Neuronal stem cell (in vitro differentiated cells): ENCODE measurements at regions not wholly inside any gene's neighbourhood (a gene's known extent, or its start where the extent isn't known, plus 50 kb on each side); places are given as distances from the start of the nearest gene placed in this dataset.

Experiments
- DNase-seq: peaks from one replicate; pipeline ENCODE4 v3.0.0-alpha.2; 2013; ENCODE audit warnings: low spot score
- H2AFZ ChIP-seq: one replicate; pipeline ENCODE4 v1.6.1; 2013; ENCODE audit warnings: mild to moderate bottlenecking, low read length, inconsistent platforms
- H2AK5ac ChIP-seq: 2 replicates; pipeline ENCODE4 v1.6.1; 2013; ENCODE audit warnings: low read depth, mild to moderate bottlenecking, inconsistent platforms, low read length, moderate library complexity, mixed read lengths
- H2BK120ac ChIP-seq: 2 replicates; pipeline ENCODE4 v1.6.1; 2013; ENCODE audit warnings: low read depth, mild to moderate bottlenecking, inconsistent platforms, low read length, moderate library complexity, mixed read lengths
- H2BK12ac ChIP-seq: one replicate; pipeline ENCODE4 v1.6.1; 2013; ENCODE audit warnings: low read length, inconsistent platforms
- H2BK15ac ChIP-seq: 2 replicates; pipeline ENCODE4 v1.6.1; 2013; ENCODE audit warnings: mild to moderate bottlenecking, low read length, inconsistent platforms, mixed read lengths
- H2BK5ac ChIP-seq: one replicate; pipeline ENCODE4 v1.6.1; 2013; ENCODE audit warnings: inconsistent platforms, mild to moderate bottlenecking, low read length, moderate library complexity
- H3K14ac ChIP-seq: one replicate; pipeline ENCODE4 v1.6.1; 2013; ENCODE audit warnings: low read length, inconsistent platforms
- H3K18ac ChIP-seq: 2 replicates; pipeline ENCODE4 v1.6.1; 2013; ENCODE audit warnings: low read length, inconsistent platforms
- H3K23ac ChIP-seq: 2 replicates; pipeline ENCODE4 v1.6.1; 2013; ENCODE audit warnings: low read depth, mild to moderate bottlenecking, mixed read lengths, low read length, inconsistent platforms; ENCODE audit not compliant: poor library complexity
- H3K27ac ChIP-seq: replicated peaks from 3 replicates; pipeline ENCODE4 v1.5.1; 2013; ENCODE audit warnings: low read length, inconsistent platforms
- H3K27me3 ChIP-seq, 3 experiments: 2 replicates each; pipeline ENCODE4 v1.6.1; 2013; ENCODE audit warnings: low read length in 3 of 3, mild to moderate bottlenecking in 2 of 3, inconsistent platforms in 1 of 3, low read depth in 1 of 3, mixed read lengths in 1 of 3, moderate library complexity in 1 of 3; ENCODE audit not compliant: control insufficient read depth in 3 of 3, insufficient read depth in 3 of 3
- H3K36me3 ChIP-seq, 2 donors: replicated peaks in 1 of 2; 2 replicates each; pipeline ENCODE4 v1.6.1; 2013; ENCODE audit warnings: low read length in 2 of 2; ENCODE audit not compliant: control insufficient read depth in 2 of 2, insufficient read depth in 2 of 2
- H3K4ac ChIP-seq: 2 replicates; pipeline ENCODE4 v1.6.1; 2013; ENCODE audit warnings: inconsistent platforms, mild to moderate bottlenecking, low read length, moderate library complexity
- H3K4me1 ChIP-seq, 2 donors: 1 replicate in 1 of 2; 2 replicates in 1 of 2; pipeline ENCODE4 v1.6.1; 2013; ENCODE audit warnings: low read length in 2 of 2, low read depth in 1 of 2; ENCODE audit not compliant: control insufficient read depth in 2 of 2, insufficient read depth in 1 of 2
- H3K4me2 ChIP-seq: one replicate; pipeline ENCODE4 v1.6.1; 2013; ENCODE audit warnings: mild to moderate bottlenecking, low read length, inconsistent platforms; ENCODE audit not compliant: insufficient read depth, poor library complexity, severe bottlenecking
- H3K4me3 ChIP-seq, 2 donors: 2 replicates each; pipeline ENCODE4 v1.5.1; 2013; ENCODE audit warnings: low read length in 2 of 2, mild to moderate bottlenecking in 2 of 2, inconsistent platforms in 1 of 2, moderate library complexity in 1 of 2
- H3K79me1 ChIP-seq: one replicate; pipeline ENCODE4 v1.6.1; 2013; ENCODE audit warnings: low read depth, mild to moderate bottlenecking, inconsistent platforms, low read length, moderate library complexity
- H3K9ac ChIP-seq: one replicate; pipeline ENCODE4 v1.6.1; 2013; ENCODE audit warnings: mild to moderate bottlenecking, low read depth, low read length, inconsistent platforms; ENCODE audit not compliant: poor library complexity
- H3K9me3 ChIP-seq, 2 donors: replicated peaks in 1 of 2; 2 replicates each; pipeline versions ENCODE3 to v1.6.1; 2013; ENCODE audit warnings: low read length in 2 of 2, mild to moderate bottlenecking in 2 of 2, inconsistent platforms in 1 of 2, low read depth in 1 of 2, mixed read lengths in 1 of 2, moderate library complexity in 1 of 2; ENCODE audit not compliant: control insufficient read depth in 2 of 2, insufficient read depth in 1 of 2
- H4K8ac ChIP-seq: one replicate; pipeline ENCODE4 v1.6.1; 2013; ENCODE audit warnings: low read depth, mild to moderate bottlenecking, inconsistent platforms, low read length, moderate library complexity
- H4K91ac ChIP-seq: one replicate; pipeline ENCODE4 v1.6.1; 2013; ENCODE audit warnings: low read length, low read depth, mild to moderate bottlenecking, inconsistent platforms; ENCODE audit not compliant: poor library complexity
- WGBS, 2 donors: extraction: QIAGEN DNeasy Blood & Tissue Kit; methylation state at CpG; one replicate each; pipeline ENCODE4 v1.1.7; 2013; ENCODE audit warnings: missing lambda C conversion rate in 2 of 2, mixed read lengths in 1 of 2; ENCODE audit not compliant: insufficient read length in 2 of 2, insufficient replicate concordance in 1 of 2; ENCODE audit errors: extremely low coverage in 2 of 2; 5-methylcytosine and 5-hydroxymethylcytosine counted together

DNA sequence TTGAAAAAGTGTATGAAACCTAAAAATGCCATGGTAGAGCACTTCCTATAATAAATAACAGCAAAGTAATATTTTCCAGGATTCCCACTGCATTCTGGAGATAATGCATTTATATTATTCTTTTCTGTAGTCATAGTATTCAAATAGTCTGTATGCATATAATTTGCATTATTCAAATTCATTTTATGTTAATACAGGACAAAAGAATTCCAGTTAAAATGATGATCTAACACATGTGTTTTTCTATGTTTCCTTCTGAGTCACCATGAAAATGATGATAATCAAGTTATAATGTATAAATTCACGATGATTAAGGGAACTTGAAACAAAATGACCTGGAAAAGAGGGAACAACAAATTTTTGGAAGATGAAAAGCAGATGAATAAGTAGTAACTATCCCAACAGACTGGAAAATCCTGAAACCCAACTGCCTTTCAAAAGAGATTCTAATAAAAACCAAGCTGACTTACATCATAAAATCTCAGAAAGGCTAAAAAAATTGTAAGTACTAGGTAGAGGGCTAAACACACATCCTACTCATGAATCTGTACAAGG, 358.6 kb upstream of the PAPPA start:
- H3K14ac ChIP-seq: no peak overlapping the region
- H2AFZ ChIP-seq: no peak overlapping the region
- no peaks in the 10 kb centered on the region for H3K4me1 ChIP-seq
- H4K8ac ChIP-seq: no peak overlapping the region
- no peak overlapping the region for H3K18ac ChIP-seq
- no peak overlapping the region for H2BK5ac ChIP-seq
- H2BK15ac ChIP-seq: no peak overlapping the region
- H3K9ac ChIP-seq: no peak overlapping the region
- no peaks in the 10 kb centered on the region for H3K36me3 ChIP-seq
- no peak overlapping the region for H3K23ac ChIP-seq
- H3K27me3 ChIP-seq: no peaks in the 10 kb centered on the region
- no peak overlapping the region for H3K4me2 ChIP-seq
- DNase-seq: no peak
- no CpG with 5 or more reads among the region's 1 CpG for WGBS, 2 donors
- no peak overlapping the region for H3K4ac ChIP-seq
- no peak overlapping the region for H3K27ac ChIP-seq
- no peak overlapping the region for H2BK120ac ChIP-seq
- no peak overlapping the region for H3K4me3 ChIP-seq
- H3K79me1 ChIP-seq: no peaks in the 10 kb centered on the region
- no peak overlapping the region for H4K91ac ChIP-seq
- no peaks in the 10 kb centered on the region for H3K9me3 ChIP-seq
- no peak overlapping the region for H2AK5ac ChIP-seq
- no peak overlapping the region for H2BK12ac ChIP-seq

DNA sequence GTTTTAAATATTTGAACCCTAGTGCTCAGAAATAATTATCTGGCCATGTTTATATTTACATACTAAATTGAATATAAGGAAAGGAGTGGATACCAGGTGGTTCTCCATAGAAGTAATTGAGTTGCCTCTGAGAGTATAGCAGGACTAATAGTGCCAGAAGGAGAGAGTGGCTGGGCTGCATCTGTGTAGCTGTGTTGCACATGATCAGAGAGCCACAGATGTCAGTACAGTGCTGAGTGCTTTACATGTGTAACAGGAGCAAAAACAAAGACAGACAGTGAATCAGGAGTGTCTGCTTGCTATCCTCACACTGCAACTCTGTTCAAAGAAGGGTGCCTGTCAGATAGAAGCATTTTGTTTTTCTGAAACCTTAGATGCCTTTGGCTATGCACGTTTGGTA, 353.9 kb upstream of the PAPPA start:
- Histone ChIP-seq H3K14ac (no peak overlapping the region), H3K27me3 (no peaks in the 10 kb centered on the region), H2BK15ac (no peak overlapping the region), H2BK12ac (no peak overlapping the region), H2BK120ac (no peak overlapping the region), H3K4me1 (no peaks in the 10 kb centered on the region), H2AFZ (no peak overlapping the region), H3K4me3 (no peak overlapping the region), H2BK5ac (no peak overlapping the region), H3K36me3 (no peaks in the 10 kb centered on the region), H3K4me2 (no peak overlapping the region), H3K4ac (no peak overlapping the region), H3K23ac (no peak overlapping the region), H4K91ac (no peak overlapping the region), H3K79me1 (no peaks in the 10 kb centered on the region), H2AK5ac (no peak overlapping the region), H4K8ac (no peak overlapping the region), H3K27ac (no peak overlapping the region), H3K18ac (no peak overlapping the region), H3K9ac (no peak overlapping the region), H3K9me3 (no peaks in the 10 kb centered on the region)
- WGBS, 2 donors: no CpG with 5 or more reads among the region's 1 CpG
- DNase-seq: no peak

DNA sequence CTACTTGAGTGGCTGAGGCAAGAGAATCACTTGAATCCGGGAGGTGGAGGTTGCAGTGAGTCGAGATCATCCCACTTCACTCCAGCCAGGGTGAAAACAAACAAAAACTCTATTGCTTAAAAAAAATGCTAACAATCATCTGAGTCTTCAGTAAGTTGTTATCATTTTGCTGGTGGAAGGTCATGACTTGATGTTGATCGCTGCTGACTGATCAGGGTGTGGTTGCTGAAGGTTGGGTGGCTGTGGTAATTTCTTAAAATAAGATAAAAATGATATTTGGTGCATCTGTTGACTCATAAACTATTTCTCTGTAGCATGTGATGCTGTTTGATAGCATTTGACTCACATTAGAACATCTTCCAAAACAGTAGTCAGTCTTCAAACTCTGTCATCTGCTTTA, 349.4 kb upstream of the PAPPA start:
- H3K14ac ChIP-seq: no peak overlapping the region
- no peak for DNase-seq
- no peaks in the 10 kb centered on the region for H3K79me1 ChIP-seq
- WGBS, 2 donors: no CpG with 5 or more reads among the region's 3 CpGs
- H2BK12ac ChIP-seq: no peak overlapping the region
- H2AK5ac ChIP-seq: no peak overlapping the region
- H2BK5ac ChIP-seq: no peak overlapping the region
- no peak overlapping the region for H4K8ac ChIP-seq
- no peak overlapping the region for H3K4me2 ChIP-seq
- H2BK120ac ChIP-seq: no peak overlapping the region
- no peaks in the 10 kb centered on the region for H3K27me3 ChIP-seq
- H3K4me1 ChIP-seq: peaks cover 0 to 4% of the 10 kb centered on the region in 2 donors
- H3K18ac ChIP-seq: no peak overlapping the region
- no peak overlapping the region for H3K9ac ChIP-seq
- no peaks in the 10 kb centered on the region for H3K36me3 ChIP-seq
- H3K23ac ChIP-seq: no peak overlapping the region
- H3K27ac ChIP-seq: no peak overlapping the region
- no peak overlapping the region for H3K4ac ChIP-seq
- no peak overlapping the region for H3K4me3 ChIP-seq
- H4K91ac ChIP-seq: no peak overlapping the region
- no peak overlapping the region for H2BK15ac ChIP-seq
- H3K9me3 ChIP-seq: no peaks in the 10 kb centered on the region
- H2AFZ ChIP-seq: no peak overlapping the region

DNA sequence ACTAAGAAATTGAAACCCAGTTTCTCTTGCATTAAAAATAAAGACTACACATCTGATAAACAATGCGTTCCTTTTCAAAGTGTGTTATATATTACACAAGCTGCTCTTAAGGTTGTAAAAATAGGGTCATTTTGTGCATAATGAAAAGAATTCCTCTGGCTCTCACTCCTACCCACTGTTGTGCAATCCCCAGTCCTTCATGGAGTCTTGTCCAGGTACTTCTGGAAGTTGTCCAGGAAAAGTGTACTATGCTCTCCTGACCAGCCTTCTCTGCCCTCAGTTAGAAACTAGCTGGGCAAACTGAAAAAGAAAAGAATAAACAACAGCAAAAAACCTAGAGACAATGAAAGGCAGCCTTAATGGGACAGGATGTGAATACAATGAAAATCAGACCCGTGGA, 345.5 kb upstream of the PAPPA start:
- no CpG with 5 or more reads among the region's 2 CpGs for WGBS, 2 donors

More for the DNA sequence above, 345.5 kb upstream of the PAPPA start:
- no peak overlapping the region for H2BK15ac ChIP-seq
- no peaks in the 10 kb centered on the region for H3K36me3 ChIP-seq
- H2BK12ac ChIP-seq: no peak overlapping the region
- H3K14ac ChIP-seq: no peak overlapping the region
- no peak overlapping the region for H2AFZ ChIP-seq
- H3K9ac ChIP-seq: no peak overlapping the region
- no peak overlapping the region for H3K4me2 ChIP-seq
- H3K27ac ChIP-seq: no peak overlapping the region
- H3K4ac ChIP-seq: no peak overlapping the region
- H3K4me3 ChIP-seq: no peak overlapping the region
- peaks cover 0 to 4% of the 10 kb centered on the region in 2 donors for H3K4me1 ChIP-seq
- H3K18ac ChIP-seq: no peak overlapping the region
- H2BK120ac ChIP-seq: no peak overlapping the region
- no peaks in the 10 kb centered on the region for H3K27me3 ChIP-seq
- H4K8ac ChIP-seq: no peak overlapping the region
- no peak overlapping the region for H2BK5ac ChIP-seq
- no peak for DNase-seq
- no peak overlapping the region for H2AK5ac ChIP-seq
- H3K23ac ChIP-seq: no peak overlapping the region
- H4K91ac ChIP-seq: no peak overlapping the region
- no peaks in the 10 kb centered on the region for H3K9me3 ChIP-seq
- H3K79me1 ChIP-seq: no peaks in the 10 kb centered on the region
